GM18870 (cell line): ENCODE measurements at regions not wholly inside any gene's neighbourhood (a gene's known extent, or its start where the extent isn't known, plus 50 kb on each side); places are given as distances from the start of the nearest gene placed in this dataset.

ENCODE experiments used
- ATAC-seq: cut with Tn5 transposase; IDR thresholded peaks from one replicate; pipeline ENCODE4 v1.9.1; 2021; ENCODE audit warnings: moderate library complexity; ENCODE audit not compliant: unreplicated experiment

DNA sequence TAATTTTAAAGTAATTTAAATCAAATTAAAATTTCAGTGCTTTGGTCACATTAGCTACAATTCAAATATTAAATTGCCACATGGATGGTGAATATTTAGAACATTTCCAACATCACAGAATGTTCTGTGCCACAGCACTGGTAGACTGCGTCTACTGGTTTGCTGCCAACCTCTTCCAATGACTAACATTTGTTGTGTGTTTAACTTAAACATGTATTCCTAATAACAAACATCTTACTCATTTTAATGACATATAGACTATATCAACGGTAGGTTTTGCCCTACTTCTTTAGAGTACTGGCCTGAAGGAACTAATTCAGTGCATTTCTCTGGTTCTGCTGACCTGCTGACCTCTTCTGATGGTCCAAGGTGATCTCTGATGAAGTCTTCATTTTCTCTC, 157.6 kb downstream of the DCK start:
- ATAC-seq = no peak

DNA sequence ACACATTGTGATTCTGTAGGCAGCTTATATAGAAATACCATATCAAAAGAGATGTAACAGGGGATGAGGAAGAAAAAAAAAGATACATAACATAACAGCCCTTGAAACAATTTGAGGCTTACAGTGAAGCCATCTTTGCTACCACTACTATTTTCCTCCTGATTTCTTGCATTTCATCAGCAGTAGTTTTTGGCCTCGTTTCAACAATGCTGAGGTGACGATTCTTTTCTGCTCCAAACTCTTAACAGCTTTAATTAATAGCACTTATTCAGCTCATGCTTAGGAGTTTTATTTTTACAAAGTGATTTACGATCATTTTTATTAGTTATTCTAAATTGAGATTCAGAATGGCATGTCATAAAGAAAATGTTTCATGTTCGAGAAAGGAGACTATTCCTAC, 163.2 kb downstream of the DCK start:
- ATAC-seq = no peak

DNA sequence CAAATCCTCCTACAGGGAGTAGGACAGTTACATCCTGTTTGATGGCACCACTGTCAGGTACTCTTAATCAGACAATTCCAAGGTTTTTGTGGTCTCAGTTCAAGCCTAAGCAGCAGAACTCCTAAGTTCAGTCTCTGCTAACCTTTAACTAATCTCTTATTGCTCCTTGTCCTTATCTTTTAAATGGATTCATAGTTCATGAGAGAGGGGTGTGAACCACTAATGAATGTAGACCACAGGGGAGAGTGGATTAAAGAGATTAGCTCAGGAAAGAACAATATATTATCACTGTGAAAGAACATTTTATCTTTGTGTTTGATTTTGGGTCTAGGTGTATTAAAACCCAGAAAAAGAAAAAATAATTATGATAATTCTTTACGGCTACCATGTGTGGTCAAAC, 168.9 kb downstream of the DCK start:
- ATAC-seq = no peak

DNA sequence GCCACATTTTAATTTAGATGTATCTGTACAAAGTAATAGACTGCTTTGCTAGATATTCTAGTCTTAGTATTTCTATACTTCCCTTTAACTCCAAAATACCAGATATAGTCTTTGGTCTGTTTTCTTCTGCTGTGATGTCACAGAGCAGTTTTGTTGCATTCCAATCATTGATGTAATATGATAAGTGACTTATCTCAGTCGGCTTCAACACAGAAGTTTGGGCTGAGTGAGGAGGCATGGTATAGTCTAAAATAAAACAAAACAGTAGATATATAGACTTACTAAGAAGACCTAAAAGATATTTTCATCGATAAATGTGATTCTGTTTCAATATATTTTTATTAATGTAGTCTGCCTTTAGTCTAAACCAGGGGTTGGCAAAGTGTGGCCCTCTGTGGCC, 169.9 kb downstream of the DCK start:
- no peak for ATAC-seq

DNA sequence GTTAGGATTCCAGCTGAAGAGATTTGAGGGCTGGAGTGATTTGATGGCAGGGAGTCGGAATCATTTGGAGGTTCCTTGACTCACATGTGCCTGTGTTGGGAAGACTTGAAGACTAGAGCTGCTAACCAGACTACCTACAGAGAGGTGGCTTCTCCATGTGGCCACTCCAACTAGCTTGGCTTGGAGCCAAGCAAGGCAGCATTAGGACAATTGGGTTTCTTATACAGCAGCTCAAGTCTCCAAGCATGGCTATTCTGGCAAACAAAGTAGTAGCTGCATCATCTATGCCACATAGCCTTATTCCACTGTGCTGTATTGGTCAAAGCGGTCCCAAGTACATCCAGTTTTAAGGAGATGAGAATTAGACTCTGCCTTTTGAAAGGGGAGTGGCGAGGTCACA, 171.7 kb upstream of the SLC4A4 start:
- no peak for ATAC-seq

DNA sequence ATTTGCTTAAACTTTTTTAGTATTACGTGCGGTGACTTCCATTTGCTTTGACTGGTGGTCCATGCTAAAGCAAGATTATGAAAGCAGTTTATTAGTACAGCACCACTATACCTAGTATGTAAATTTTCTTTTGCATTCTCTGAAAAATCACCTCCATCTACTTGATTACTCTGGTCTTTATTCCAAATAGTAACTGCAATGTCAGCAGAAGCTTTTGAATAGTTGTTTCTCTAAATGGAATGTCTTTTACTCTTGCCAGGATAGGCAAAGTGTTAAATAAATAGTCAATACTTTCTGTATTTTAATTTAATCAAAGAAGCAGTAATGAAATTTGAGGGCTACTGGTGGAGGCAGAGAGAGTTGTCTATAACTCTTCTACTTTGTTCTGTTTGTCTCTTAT, 167.2 kb upstream of the SLC4A4 start:
- ATAC-seq = no peak

DNA sequence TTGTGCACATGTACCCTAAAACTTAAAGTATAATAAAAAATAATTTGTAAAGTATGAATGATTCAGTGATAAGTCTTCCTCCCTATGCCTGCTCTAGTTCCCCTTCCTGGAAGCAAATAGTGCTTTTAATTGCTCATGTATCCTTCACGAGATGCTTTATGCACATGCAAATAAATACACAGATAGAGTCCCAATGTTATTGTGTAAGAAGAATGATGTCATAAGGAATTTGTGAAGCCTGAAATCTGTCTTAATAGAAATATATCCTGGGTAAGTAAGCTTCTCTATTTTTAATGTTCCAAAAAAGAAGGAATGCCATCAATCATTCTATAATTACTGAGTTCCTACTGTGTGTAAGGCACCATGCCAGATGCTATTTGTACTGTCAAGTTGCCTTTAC, 157.5 kb upstream of the SLC4A4 start:
- ATAC-seq = no peak

DNA sequence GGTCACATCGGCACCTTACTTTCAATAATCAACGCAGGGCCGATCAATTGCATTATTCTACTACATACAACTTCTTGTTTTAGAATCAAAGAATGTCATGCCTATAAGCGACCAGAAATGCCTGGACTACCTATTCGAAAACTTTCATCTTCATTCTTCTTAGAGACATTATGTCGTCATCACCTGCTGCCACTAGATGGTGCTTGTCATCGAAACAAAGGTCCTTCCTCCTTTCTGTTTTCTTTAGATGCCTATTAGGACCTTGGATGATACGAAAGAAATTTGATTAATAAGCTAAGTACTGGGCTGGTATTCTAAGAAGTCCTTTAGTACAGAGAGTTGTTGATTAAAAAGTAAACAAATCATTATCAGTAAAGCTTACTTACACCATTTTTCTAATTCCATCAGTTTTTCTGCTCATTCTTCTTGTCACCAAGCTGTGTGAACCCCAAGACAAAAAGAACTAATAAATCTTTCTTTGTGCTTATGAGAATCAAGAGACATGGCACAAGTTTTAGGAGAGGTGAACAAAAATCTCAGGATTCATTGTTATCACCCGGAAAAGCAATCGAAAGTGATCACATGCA, 154.5 kb upstream of the SLC4A4 start:
- peak; percentile 83 for ATAC-seq

DNA sequence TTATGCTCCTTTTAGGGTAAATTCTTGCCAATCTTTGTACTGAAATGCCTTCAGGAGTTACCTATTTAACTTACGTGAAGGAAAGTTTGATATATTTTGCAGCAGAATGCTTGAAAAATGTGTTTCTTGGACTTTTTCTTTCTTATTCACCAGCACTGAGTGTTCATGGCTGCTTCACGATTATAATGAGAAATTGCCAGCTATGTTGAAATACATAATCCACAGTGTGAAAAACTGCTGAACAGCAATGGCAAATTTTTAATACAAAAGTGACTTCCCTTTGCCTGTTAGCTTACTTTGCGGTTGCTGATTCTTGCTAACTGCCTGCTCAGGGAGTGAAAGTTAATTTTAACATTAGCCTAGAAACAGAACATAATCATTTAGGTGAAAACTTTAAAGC, 153.8 kb upstream of the SLC4A4 start:
- no peak for ATAC-seq

DNA sequence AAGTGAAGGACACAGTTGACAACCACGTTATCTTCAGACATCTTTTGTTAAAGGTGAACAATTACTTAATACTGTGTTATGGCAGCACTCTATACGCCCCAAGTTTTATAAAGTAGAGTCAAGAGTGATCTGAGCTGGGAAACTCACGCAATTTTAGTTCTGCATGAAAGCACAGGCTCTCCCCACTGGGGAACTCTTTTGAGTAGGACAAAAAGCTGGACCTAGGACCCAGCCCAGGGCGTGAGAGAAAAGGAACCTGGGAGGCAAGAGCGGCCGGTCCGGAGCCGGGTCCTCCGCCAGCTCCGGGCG, 152.6 kb upstream of the SLC4A4 start:
- no peak for ATAC-seq

DNA sequence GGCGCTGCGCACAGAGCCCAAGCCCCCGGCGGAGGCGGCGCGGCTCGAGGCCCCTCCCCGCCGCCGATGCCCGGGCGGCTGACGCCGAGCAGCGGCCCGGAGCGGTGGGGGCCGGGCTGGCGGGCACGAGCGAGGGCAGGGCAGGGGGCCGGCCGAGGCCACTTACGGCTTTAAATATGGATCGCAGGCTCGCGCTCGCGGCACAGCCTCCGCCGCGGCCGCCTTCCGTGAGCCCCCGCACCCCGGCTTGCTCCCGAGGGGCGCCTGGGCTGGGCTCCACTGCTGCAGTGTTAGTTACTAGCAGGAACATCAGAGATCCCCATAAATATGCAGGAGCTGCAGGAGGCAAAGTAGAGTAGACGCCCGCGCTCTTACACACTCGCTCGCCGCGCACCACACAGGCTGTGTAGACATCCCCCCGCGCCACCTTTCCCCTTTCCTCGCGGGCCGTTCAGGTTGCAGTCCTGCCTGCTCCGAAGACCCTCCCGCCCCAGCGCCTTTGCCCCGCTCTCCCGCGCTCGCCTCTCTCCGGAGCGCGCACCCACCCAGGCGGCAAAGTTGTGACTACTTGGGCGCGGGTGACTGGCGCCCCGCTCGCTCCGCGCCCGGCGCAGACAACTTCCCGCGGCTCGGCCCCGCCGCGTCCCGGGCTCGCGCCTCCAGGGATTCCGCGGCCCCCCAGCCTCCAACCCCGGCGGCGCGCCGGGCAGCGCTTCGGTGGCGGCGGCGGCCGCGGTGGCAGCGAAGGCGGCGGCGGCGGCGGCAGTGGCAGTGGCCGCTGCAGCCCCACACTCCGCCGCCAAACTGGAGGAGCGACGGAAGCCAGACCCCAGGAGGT, 152.0 kb upstream of the SLC4A4 start:
- ATAC-seq = no peak

DNA sequence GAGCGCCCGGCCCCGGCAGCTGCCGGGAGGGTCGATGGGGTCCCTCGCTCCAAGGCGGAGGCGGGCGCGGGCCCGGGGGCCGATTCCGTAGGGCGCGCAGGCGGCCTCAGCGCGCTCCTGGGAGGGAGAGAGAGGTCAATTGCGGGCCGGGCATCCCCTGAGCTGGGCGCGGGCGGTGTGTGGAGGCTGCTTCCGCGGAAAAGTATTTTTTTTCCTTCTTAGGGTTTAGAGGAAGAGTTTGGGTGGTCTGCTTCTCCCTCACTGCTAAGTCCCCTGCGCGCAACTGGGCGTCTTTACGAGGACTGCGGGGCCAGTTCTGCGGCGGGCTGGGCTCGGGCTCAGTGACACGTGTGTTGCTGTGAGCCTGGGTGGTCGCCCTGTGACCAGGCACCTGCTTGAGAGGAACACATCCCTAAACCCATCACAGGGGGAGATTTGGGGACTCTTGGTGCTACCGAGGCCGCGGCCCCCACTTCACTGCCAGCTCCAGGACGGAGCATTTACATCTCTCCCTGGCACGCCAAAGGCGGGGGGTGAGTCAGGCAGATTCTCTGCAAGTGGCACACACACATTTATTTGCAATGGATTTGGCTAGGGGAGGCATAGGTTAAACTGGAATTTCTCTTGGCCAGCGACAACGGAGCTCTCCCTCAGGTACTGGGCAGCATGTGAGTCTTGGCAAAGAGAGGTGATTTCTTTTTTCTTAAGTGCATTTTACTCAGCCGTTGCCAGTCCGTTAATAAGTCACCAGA, 151.2 kb upstream of the SLC4A4 start:
- no peak for ATAC-seq

DNA sequence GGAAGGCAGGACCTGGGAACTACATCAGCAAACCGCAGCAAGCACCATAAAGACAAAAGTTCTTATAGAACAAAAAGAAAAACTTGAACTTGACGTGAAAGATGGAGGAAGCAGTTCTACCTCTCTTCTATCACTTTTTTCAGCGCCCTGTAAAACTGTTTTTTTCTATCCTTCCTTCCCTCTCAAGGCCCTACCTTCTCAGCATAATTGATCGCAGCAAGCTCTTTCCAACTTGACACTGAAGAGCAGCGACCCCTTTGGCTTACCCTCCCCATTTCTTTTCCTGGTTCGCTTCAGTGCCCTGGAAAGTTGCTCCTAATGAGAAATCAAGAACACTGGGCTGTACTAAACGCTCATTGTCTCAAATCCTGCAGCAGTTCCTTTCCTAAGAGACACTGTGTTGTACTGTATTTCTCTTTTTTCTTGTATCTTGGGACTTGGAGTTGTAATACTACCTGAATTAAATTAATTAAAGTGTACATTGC, 150.6 kb upstream of the SLC4A4 start:
- ATAC-seq = no peak

DNA sequence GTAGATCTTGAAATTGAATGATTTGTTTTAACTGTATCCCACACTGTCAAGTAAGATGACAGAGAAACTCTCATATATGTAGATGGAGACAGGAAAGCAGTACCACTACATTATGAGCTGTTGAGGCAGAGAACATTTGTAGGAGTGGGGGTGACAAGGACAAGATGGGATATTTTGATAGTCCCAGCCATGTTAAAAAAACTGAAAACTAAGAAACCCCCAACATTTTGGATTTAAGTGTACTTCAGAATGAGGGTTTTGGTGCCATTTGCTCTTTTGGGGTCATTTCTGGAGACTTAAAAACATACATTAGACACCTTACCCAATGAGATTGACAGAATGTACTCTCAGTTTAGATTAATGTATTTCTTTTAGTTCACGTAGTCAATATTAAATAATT, 149.9 kb upstream of the SLC4A4 start:
- no peak for ATAC-seq

DNA sequence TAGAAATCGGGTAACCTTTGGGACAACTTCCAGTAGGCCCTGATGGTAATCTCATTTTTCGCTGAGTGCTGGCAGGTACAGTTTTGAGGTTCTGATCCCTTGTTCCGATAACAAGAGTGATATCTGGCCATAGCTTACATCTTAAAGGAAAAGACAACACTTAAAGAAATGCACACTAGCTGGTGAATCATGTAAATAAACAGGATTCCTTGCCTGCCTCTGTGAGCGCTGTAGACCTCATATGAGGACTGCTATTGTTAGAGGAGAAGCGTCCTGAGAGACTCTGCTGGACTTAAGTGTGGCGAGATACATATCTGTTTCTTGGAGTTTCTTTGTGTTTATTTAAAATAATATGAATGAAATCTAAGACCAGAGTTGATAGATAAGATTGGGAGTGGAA, 149.3 kb upstream of the SLC4A4 start:
- no peak for ATAC-seq

DNA sequence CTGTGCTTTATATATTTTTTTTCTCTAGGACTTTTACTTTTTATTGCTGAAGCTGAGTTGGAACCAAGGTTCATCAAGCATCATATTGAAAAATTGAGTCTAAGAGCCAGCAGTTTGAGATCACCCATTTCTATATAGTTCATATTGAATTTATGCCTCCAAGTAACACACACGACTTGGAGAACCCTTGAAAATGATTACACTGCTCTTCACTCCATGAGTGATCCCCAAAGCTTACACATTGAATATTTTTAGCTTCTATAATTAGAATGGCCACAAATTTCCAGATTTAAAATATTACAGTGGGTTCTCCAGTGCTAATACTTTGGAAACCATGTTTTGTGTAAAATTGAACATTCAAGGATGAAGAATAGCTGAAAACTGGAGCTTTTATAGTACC, 144.4 kb upstream of the SLC4A4 start:
- ATAC-seq = no peak

DNA sequence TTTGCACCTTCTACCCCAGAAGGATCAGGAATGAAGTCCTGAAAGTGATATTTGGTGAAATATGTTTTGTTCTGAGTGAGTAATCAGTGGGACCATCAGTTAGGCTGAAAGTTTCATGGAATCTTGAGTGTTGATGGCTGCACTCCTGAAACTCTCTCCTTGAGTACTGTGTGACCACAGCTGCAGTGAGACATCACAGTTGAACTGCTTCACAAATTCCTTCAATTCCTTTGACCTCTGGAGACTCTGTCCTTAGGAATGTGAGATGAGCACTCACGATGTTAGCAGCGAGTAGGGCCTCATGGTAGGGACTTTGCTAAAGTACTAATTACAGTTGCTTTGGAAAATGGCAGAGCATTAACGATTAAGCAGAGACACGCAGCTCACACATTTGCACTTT, 142.9 kb upstream of the SLC4A4 start:
- ATAC-seq = no peak

DNA sequence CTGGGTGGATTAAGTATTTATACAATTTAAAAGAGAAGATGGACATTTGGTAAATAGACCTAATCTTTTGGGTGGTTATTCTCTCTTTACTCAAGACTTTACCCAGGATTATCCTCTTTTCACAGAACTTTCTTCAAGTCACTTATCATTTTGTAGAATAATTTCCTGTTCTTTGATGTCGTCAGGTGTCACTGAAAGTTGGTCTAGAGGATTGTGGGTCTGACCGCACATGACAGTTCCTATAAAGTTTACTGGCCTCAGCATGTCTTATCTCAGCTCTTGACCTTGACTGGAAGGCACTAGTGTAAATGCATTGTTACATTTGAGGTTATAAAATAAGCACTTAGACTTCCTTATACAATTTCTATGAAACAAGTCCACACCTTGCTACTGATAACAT, 139.9 kb upstream of the SLC4A4 start:
- ATAC-seq = no peak

DNA sequence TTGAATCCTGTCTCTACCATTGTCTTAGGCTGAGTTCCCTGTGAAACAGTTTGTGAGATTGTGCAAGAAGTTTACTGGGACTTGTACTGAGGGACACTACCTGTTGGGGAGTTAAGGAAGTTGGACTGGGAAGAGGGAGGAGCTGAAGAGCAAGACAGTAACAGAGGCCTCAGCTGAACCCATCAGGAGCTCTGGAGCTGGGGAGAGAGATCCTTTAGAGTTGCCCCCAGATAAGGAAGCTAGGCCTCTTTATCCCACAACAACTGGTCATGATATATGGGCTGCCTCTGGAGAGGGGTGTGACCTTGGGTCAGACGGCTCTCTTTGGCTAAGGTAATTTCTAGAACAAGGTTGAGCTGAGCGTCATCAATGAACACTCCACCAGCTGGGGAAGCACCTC, 137.8 kb upstream of the SLC4A4 start:
- no peak for ATAC-seq

DNA sequence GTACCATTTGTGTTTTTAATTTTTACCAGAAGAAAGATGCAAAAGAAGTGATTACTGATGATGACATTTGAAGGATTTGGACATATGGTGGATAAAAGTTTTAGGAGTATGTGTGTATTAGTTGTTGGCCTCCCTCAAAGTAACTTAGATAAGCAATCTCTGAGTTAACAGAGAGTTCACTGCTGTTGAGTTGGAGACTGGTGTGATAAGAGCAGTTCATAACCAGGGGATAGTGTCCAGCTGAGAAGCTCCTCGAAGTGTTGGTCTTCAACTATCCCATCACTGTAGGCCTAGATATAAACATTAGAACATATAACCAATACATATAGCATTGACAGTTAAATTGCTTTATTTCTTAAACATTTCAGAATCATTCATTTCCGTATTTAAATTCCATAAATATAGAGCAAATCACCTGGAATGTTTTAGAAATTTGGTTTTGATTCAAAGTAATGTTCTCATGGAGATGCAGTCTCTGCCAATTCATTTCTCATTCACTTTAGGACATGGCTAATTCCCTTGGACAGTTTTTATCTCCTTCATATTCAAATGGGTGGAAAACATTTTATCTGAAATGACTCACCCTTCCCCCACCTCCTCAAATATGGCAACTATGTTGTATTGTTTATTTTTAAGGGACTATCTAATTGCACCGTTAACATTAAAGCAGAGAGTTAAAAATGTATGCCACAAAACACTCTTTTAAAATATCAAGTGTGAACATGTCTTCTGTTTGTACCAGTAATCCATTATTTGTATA, 136.8 kb upstream of the SLC4A4 start:
- no peak for ATAC-seq

DNA sequence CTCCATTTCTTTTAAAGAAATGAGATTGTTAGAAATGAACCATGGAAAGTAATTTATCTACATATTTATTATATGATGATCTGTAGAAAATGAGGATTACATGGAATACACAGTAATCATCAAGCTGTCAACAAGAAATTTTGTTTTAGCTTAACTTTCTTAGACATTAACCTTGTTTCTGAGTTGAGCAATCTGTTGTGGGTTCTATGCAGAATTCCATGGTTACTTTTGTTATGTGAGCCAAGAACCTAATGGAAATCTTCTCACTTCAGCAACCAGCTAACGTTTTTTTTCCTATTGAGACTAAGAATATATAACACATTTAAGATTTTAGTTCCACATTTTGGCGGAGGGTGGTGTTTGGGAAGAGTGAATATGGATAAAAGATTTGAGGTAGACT, 136.1 kb upstream of the SLC4A4 start:
- ATAC-seq = no peak
